CD14-positive monocyte (primary cell): ENCODE measurements at regions not wholly inside any gene's neighbourhood (a gene's known extent, or its start where the extent isn't known, plus 50 kb on each side); places are given as distances from the start of the nearest gene placed in this dataset.

Experiments used
- DNase-seq, 3 donors: peaks; one replicate each; pipeline ENCODE4 v3.0.0-alpha.2; 2011 to 2022
- H2AFZ ChIP-seq: 2 replicates; pipeline ENCODE4 v1.6.0; 2012; ENCODE audit warnings: mild to moderate bottlenecking, low read depth, low read length, inconsistent platforms; ENCODE audit not compliant: insufficient read depth, poor library complexity, severe bottlenecking
- H3K27ac ChIP-seq, 2 donors: 1 replicate in 1 of 2; 2 replicates in 1 of 2; pipeline ENCODE4 v1.5.1; 2012 to 2013; ENCODE audit warnings: low read length in 2 of 2, control low read depth in 1 of 2, inconsistent platforms in 1 of 2, low read depth in 1 of 2, mild to moderate bottlenecking in 1 of 2
- H3K27me3 ChIP-seq, 2 donors: one replicate each; pipeline versions ENCODE4 v1.6.0 to v1.6.1; 2011 to 2013; ENCODE audit warnings: low read length in 2 of 2; ENCODE audit not compliant: control insufficient read depth in 2 of 2, insufficient read depth in 2 of 2
- H3K36me3 ChIP-seq, 2 donors: replicated peaks in 1 of 2; 1 replicate in 1 of 2; 2 replicates in 1 of 2; pipeline versions ENCODE4 v1.5.1 to v1.6.1; 2012 to 2013; ENCODE audit warnings: low read length in 2 of 2, control low read depth in 1 of 2, inconsistent platforms in 1 of 2, mild to moderate bottlenecking in 1 of 2; ENCODE audit not compliant: insufficient read depth in 2 of 2, control insufficient read depth in 1 of 2
- H3K4me1 ChIP-seq, 2 donors: 1 replicate in 1 of 2; 2 replicates in 1 of 2; pipeline versions ENCODE4 v1.5.1 to v1.6.1; 2012 to 2013; ENCODE audit warnings: low read length in 2 of 2, control low read depth in 1 of 2, inconsistent platforms in 1 of 2, mild to moderate bottlenecking in 1 of 2, moderate library complexity in 1 of 2; ENCODE audit not compliant: insufficient read depth in 2 of 2, control insufficient read depth in 1 of 2
- H3K4me2 ChIP-seq: replicated peaks from 2 replicates; pipeline ENCODE3; 2012; ENCODE audit warnings: low read length, moderate library complexity, mild to moderate bottlenecking; ENCODE audit not compliant: poor library complexity, severe bottlenecking; ENCODE audit errors: extremely low read depth
- H3K4me3 ChIP-seq, 3 experiments: fragments of 200-600 bp in 1 of 3; sonication (generic) in 1 of 3; replicated peaks in 1 of 3; 1 replicate in 2 of 3; 2 replicates in 1 of 3; pipeline ENCODE4 v1.5.1; 2011 to 2013; ENCODE audit warnings: low read length in 3 of 3, mild to moderate bottlenecking in 3 of 3, control low read depth in 2 of 3, low read depth in 2 of 3, inconsistent platforms in 1 of 3, moderate library complexity in 1 of 3
- H3K79me2 ChIP-seq: 2 replicates; pipeline ENCODE4 v1.6.0; 2012; ENCODE audit warnings: mild to moderate bottlenecking, control low read depth, inconsistent platforms, low read length, moderate library complexity; ENCODE audit not compliant: insufficient read depth
- H3K9ac ChIP-seq: 2 replicates; pipeline ENCODE4 v1.6.0; 2017; ENCODE audit warnings: low read length, mild to moderate bottlenecking; ENCODE audit not compliant: insufficient read depth, poor library complexity, severe bottlenecking
- H3K9me3 ChIP-seq, 2 donors: replicated peaks in 1 of 2; 1 replicate in 1 of 2; 2 replicates in 1 of 2; pipeline versions ENCODE4 v1.5.1 to v1.6.1; 2012 to 2013; ENCODE audit warnings: low read length in 2 of 2, control low read depth in 1 of 2; ENCODE audit not compliant: control insufficient read depth in 1 of 2, insufficient read depth in 1 of 2
- H4K20me1 ChIP-seq: 2 replicates; pipeline ENCODE4 v1.6.0; 2012; ENCODE audit warnings: mild to moderate bottlenecking, low read length, control low read depth, moderate library complexity; ENCODE audit not compliant: insufficient read depth
- H3K27ac Mint-ChIP-seq, 7 donors: one replicate each; pipeline ENCODE4 v1.8.0; 2020; ENCODE audit warnings: mild to moderate bottlenecking in 7 of 7, mixed read lengths in 7 of 7, moderate library complexity in 6 of 7, inconsistent platforms in 2 of 7
- H3K27me3 Mint-ChIP-seq, 3 donors: one replicate each; pipeline ENCODE4 v1.8.0; 2021 to 2022; ENCODE audit warnings: low read depth in 3 of 3, mild to moderate bottlenecking in 3 of 3, mixed read lengths in 3 of 3, moderate library complexity in 3 of 3, inconsistent platforms in 1 of 3
- H3K36me3 Mint-ChIP-seq, 2 donors: one replicate each; pipeline ENCODE4 v1.8.0; 2020; ENCODE audit warnings: mixed read lengths in 2 of 2, inconsistent platforms in 1 of 2, mild to moderate bottlenecking in 1 of 2
- H3K4me1 Mint-ChIP-seq: one replicate; pipeline ENCODE4 v1.8.0; 2020; ENCODE audit warnings: mild to moderate bottlenecking, mixed read lengths
- H3K4me3 Mint-ChIP-seq, 2 donors: one replicate each; pipeline ENCODE4 v1.8.0; 2020; ENCODE audit warnings: mild to moderate bottlenecking in 2 of 2, mixed read lengths in 2 of 2, moderate library complexity in 1 of 2
- H3K9me3 Mint-ChIP-seq, 7 donors: one replicate each; pipeline ENCODE4 v1.8.0; 2020 to 2022; ENCODE audit warnings: mixed read lengths in 7 of 7, mild to moderate bottlenecking in 6 of 7, moderate library complexity in 6 of 7, inconsistent platforms in 2 of 7
- CTCF ChIP-seq: fragments of 200-600 bp; IDR thresholded peaks from one replicate; pipeline ENCODE4 v1.8.0; 2022; ENCODE audit warnings: antibody characterized with exemption, mild to moderate bottlenecking
- WGBS: methylation state at CpG from one replicate; pipeline ENCODE4 v1.1.5; 2013; ENCODE audit warnings: missing lambda C conversion rate; ENCODE audit not compliant: insufficient coverage; 5-methylcytosine and 5-hydroxymethylcytosine counted together
- intact Hi-C, 2 donors: fragments of 100-400 bp; cut with micrococcal nuclease; formaldehyde crosslinking; loops; one replicate each; pipeline versions ENCODE4 v1.15.0 to v1.15.1; 2023

DNA sequence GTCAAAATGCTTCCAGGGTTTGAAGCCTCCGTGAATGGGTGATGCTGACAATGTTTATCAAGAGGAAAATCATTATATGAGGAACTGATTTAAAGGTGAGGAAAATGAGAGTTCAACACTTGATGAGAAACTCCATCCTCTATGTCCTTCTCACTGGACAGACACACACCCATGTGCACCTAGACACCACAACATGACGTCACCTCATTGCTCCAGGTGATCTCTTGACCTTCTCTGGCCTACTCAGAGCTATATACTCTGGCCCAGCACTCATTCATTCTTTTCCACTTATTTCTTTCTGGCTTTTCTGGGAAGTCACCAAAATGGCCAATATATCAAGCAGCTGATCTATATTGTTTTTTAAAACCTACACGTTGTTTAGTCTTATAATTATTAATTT lies 778.7 kb upstream of the PCDH20 start:
- Mint-ChIP-seq H3K27me3 (no peaks in the 10 kb centered on the region), H3K4me3 (no peak overlapping the region), H3K9me3 (peaks cover 0 to 2% (median under 1%) of the 10 kb centered on the region in 7 donors), H3K27ac (no peak overlapping the region), H3K4me1 (no peaks in the 10 kb centered on the region), H3K36me3 (no peaks in the 10 kb centered on the region)
- Histone ChIP-seq H3K27ac (no peak overlapping the region), H3K4me1 (no peaks in the 10 kb centered on the region), H3K27me3 (no peaks in the 10 kb centered on the region), H3K9me3 (peaks cover 0 to 4% of the 10 kb centered on the region in 2 donors), H3K4me3 (no peak overlapping the region), H3K4me2 (no peak overlapping the region), H3K9ac (no peak overlapping the region), H4K20me1 (no peaks in the 10 kb centered on the region), H3K79me2 (no peaks in the 10 kb centered on the region), H2AFZ (no peak overlapping the region), H3K36me3 (no peaks in the 10 kb centered on the region)
- DNase-seq, result no peak
- no peak for TF ChIP-seq CTCF
- 85% methylated on average over 1 of the region's 3 CpGs for WGBS
- intact Hi-C loops, result no loop called here

DNA sequence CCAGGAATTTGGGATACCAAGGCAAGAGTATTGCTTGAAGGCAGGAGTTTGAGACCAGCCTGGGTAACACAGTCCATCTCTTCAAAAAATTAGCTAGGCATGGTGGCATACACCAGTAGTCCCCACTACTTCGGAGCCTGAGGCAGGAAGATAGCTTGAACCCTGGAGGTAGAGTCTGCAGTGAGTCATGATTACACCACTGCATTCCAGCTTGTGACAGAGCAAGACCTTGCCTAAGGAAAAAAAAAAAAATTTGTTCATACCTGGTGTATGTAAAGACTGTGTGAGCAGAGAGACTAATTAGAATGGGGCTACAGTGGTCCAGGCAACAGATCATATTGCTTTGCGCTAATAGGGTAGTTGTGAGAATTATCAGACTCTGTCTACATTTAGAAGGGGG lies 778.3 kb upstream of the PCDH20 start:
- intact Hi-C loops, result no loop called here
- 78% methylated on average over 1 of the region's 2 CpGs for WGBS
- no peak for TF ChIP-seq CTCF

More for the DNA sequence above, 778.3 kb upstream of the PCDH20 start:
- H3K9me3 Mint-ChIP-seq, result peaks cover 0 to 2% (median 0%) of the 10 kb centered on the region in 7 donors
- no peak for DNase-seq
- no peak overlapping the region for H3K27ac ChIP-seq
- no peaks in the 10 kb centered on the region for H3K27me3 ChIP-seq
- no peak overlapping the region for H3K4me3 ChIP-seq
- no peaks in the 10 kb centered on the region for H3K36me3 ChIP-seq
- no peak overlapping the region for H2AFZ ChIP-seq
- H3K27me3 Mint-ChIP-seq, result no peaks in the 10 kb centered on the region
- no peak overlapping the region for H3K27ac Mint-ChIP-seq
- peaks cover 0 to 3% of the 10 kb centered on the region in 2 donors for H3K9me3 ChIP-seq
- H3K9ac ChIP-seq, result no peak overlapping the region
- no peaks in the 10 kb centered on the region for H4K20me1 ChIP-seq
- no peaks in the 10 kb centered on the region for H3K36me3 Mint-ChIP-seq
- no peaks in the 10 kb centered on the region for H3K4me1 ChIP-seq
- H3K4me3 Mint-ChIP-seq, result no peak overlapping the region
- no peaks in the 10 kb centered on the region for H3K79me2 ChIP-seq
- H3K4me2 ChIP-seq, result no peak overlapping the region
- no peaks in the 10 kb centered on the region for H3K4me1 Mint-ChIP-seq
